Activated naive CD4-positive, alpha-beta T cell treated with anti-CD3 and anti-CD28 coated beads, Interleukin-2, amount 10 ng/mL, durations not matched to agents 7 days and 5 days (primary cell): ENCODE measurements at regions not wholly inside any gene's neighbourhood (a gene's known extent, or its start where the extent isn't known, plus 50 kb on each side); places are given as distances from the start of the nearest gene placed in this dataset.

Source experiments
- CTCF ChIA-PET: fragments of 350-600 bp; sonication (Branson Sonifier 250); formaldehyde crosslinking; loops from one replicate; lab custom pipeline; 2021; ENCODE audit warnings: antibody characterized with exemption; lab: Charles Lee
- DNase-seq: peaks from one replicate; pipeline ENCODE4 v3.0.0-alpha.2; 2020
- H3K27ac Mint-ChIP-seq: one replicate; pipeline ENCODE4 v1.8.0; 2021; ENCODE audit warnings: mild to moderate bottlenecking, moderate library complexity, mixed read lengths
- H3K27me3 Mint-ChIP-seq: one replicate; pipeline ENCODE4 v1.8.0; 2021; ENCODE audit warnings: mild to moderate bottlenecking, mixed read lengths
- H3K36me3 Mint-ChIP-seq: one replicate; pipeline ENCODE4 v1.8.0; 2021; ENCODE audit warnings: mixed read lengths
- H3K4me1 Mint-ChIP-seq: one replicate; pipeline ENCODE4 v1.8.0; 2021; ENCODE audit warnings: mixed read lengths
- H3K4me3 Mint-ChIP-seq: one replicate; pipeline ENCODE4 v1.8.0; 2021; ENCODE audit warnings: mild to moderate bottlenecking, moderate library complexity, mixed read lengths
- H3K9me3 Mint-ChIP-seq: one replicate; pipeline ENCODE4 v1.8.0; 2021; ENCODE audit warnings: mixed read lengths

GRCh38 chr6:166718516-166718915 lies 91.5 kb upstream of the RPS6KA2 start:
- DNase-seq, result no peak
- H3K36me3 Mint-ChIP-seq, result no peaks in the 10 kb centered on the region
- no peaks in the 10 kb centered on the region for H3K9me3 Mint-ChIP-seq
- CTCF ChIA-PET, result no interaction called here
- no peak overlapping the region for H3K4me3 Mint-ChIP-seq
- peaks cover 7% of the 10 kb centered on the region for H3K27me3 Mint-ChIP-seq
- no peak overlapping the region for H3K27ac Mint-ChIP-seq
- no peaks in the 10 kb centered on the region for H3K4me1 Mint-ChIP-seq

- no peak for DNase-seq
- no peaks in the 10 kb centered on the region for H3K9me3 Mint-ChIP-seq
- H3K4me3 Mint-ChIP-seq, result no peak overlapping the region
- peaks cover 7% of the 10 kb centered on the region for H3K27me3 Mint-ChIP-seq
- CTCF ChIA-PET, result no interaction called here
- H3K36me3 Mint-ChIP-seq, result no peaks in the 10 kb centered on the region
- H3K4me1 Mint-ChIP-seq, result no peaks in the 10 kb centered on the region
- no peak overlapping the region for H3K27ac Mint-ChIP-seq
These were observed 90.0 kb upstream of the RPS6KA2 start for GRCh38 chr6:166716910-166717617.

GRCh38 chr6:166715992-166716391 lies 88.9 kb upstream of the RPS6KA2 start:
- CTCF ChIA-PET, result no interaction called here
- DNase-seq, result no peak
- Mint-ChIP-seq H3K4me1 (no peaks in the 10 kb centered on the region), H3K36me3 (no peaks in the 10 kb centered on the region), H3K27me3 (peaks cover 7% of the 10 kb centered on the region), H3K4me3 (no peak overlapping the region), H3K9me3 (peaks cover 4% of the 10 kb centered on the region), H3K27ac (no peak overlapping the region)

- Mint-ChIP-seq H3K9me3 (peaks cover 4% of the 10 kb centered on the region), H3K27me3 (peaks cover 7% of the 10 kb centered on the region), H3K4me3 (no peak overlapping the region), H3K27ac (no peak overlapping the region), H3K4me1 (no peaks in the 10 kb centered on the region), H3K36me3 (no peaks in the 10 kb centered on the region)
- CTCF ChIA-PET, result no interaction called here
- no peak for DNase-seq
These were observed 88.0 kb upstream of the RPS6KA2 start for GRCh38 chr6:166715065-166715464.

- DNase-seq, result no peak
- no peak overlapping the region for H3K4me3 Mint-ChIP-seq
- no peaks in the 10 kb centered on the region for H3K36me3 Mint-ChIP-seq
- no peaks in the 10 kb centered on the region for H3K4me1 Mint-ChIP-seq
- peaks cover 4% of the 10 kb centered on the region for H3K9me3 Mint-ChIP-seq
- H3K27ac Mint-ChIP-seq, result no peak overlapping the region
- H3K27me3 Mint-ChIP-seq, result peaks cover 7% of the 10 kb centered on the region
- CTCF ChIA-PET, result no interaction called here
These were observed 87.5 kb upstream of the RPS6KA2 start for GRCh38 chr6:166714581-166714980.

- CTCF ChIA-PET, result no interaction called here
These were observed 87.1 kb upstream of the RPS6KA2 start for GRCh38 chr6:166714187-166714510.

GRCh38 chr6:166713434-166714186 lies 86.6 kb upstream of the RPS6KA2 start:
- Mint-ChIP-seq H3K36me3 (no peaks in the 10 kb centered on the region), H3K27me3 (peaks cover 7% of the 10 kb centered on the region), H3K4me3 (no peak overlapping the region), H3K27ac (no peak overlapping the region), H3K4me1 (no peaks in the 10 kb centered on the region), H3K9me3 (peaks cover 4% of the 10 kb centered on the region)
- CTCF ChIA-PET, result no interaction called here
- DNase-seq, result no peak

More at GRCh38 chr6:166714187-166714510, 87.1 kb upstream of the RPS6KA2 start:
- H3K27ac Mint-ChIP-seq, result no peak overlapping the region
- H3K9me3 Mint-ChIP-seq, result peaks cover 4% of the 10 kb centered on the region
- H3K4me1 Mint-ChIP-seq, result no peaks in the 10 kb centered on the region
- H3K36me3 Mint-ChIP-seq, result no peaks in the 10 kb centered on the region
- H3K27me3 Mint-ChIP-seq, result peaks cover 7% of the 10 kb centered on the region
- no peak overlapping the region for H3K4me3 Mint-ChIP-seq
- DNase-seq, result no peak

GRCh38 chr6:166712286-166713228 lies 85.5 kb upstream of the RPS6KA2 start:
- no peak overlapping the region for H3K27ac Mint-ChIP-seq
- H3K4me3 Mint-ChIP-seq, result no peak overlapping the region
- H3K36me3 Mint-ChIP-seq, result no peaks in the 10 kb centered on the region
- peaks cover 4% of the 10 kb centered on the region for H3K9me3 Mint-ChIP-seq
- CTCF ChIA-PET, result no interaction called here
- H3K27me3 Mint-ChIP-seq, result peaks cover 7% of the 10 kb centered on the region
- no peaks in the 10 kb centered on the region for H3K4me1 Mint-ChIP-seq
- DNase-seq, result no peak

- DNase-seq, result no peak
- Mint-ChIP-seq H3K4me3 (no peak overlapping the region), H3K9me3 (peaks cover 4% of the 10 kb centered on the region), H3K27me3 (peaks cover 9% of the 10 kb centered on the region), H3K27ac (no peak overlapping the region), H3K4me1 (no peaks in the 10 kb centered on the region), H3K36me3 (no peaks in the 10 kb centered on the region)
- CTCF ChIA-PET, result no interaction called here
These were observed 83.0 kb upstream of the RPS6KA2 start for GRCh38 chr6:166710084-166710483.

- CTCF ChIA-PET, result no interaction called here
These were observed 81.4 kb upstream of the RPS6KA2 start for GRCh38 chr6:166708460-166708859.

GRCh38 chr6:166707045-166707444 lies 80.0 kb upstream of the RPS6KA2 start:
- Mint-ChIP-seq H3K27ac (no peak overlapping the region), H3K4me1 (no peaks in the 10 kb centered on the region), H3K9me3 (peaks cover 4% of the 10 kb centered on the region), H3K27me3 (peaks cover 10% of the 10 kb centered on the region), H3K4me3 (no peak overlapping the region), H3K36me3 (no peaks in the 10 kb centered on the region)
- DNase-seq, result peak; percentile 46
- CTCF ChIA-PET, result no interaction called here

More at GRCh38 chr6:166708460-166708859, 81.4 kb upstream of the RPS6KA2 start:
- no peak overlapping the region for H3K4me3 Mint-ChIP-seq
- H3K27ac Mint-ChIP-seq, result no peak overlapping the region
- H3K4me1 Mint-ChIP-seq, result no peaks in the 10 kb centered on the region
- H3K27me3 Mint-ChIP-seq, result peaks cover 10% of the 10 kb centered on the region
- DNase-seq, result no peak
- H3K36me3 Mint-ChIP-seq, result no peaks in the 10 kb centered on the region
- H3K9me3 Mint-ChIP-seq, result peaks cover 4% of the 10 kb centered on the region

- Mint-ChIP-seq H3K9me3 (no peaks in the 10 kb centered on the region), H3K4me1 (no peaks in the 10 kb centered on the region), H3K27ac (no peak overlapping the region), H3K36me3 (no peaks in the 10 kb centered on the region), H3K27me3 (peaks cover 16% of the 10 kb centered on the region), H3K4me3 (no peak overlapping the region)
- DNase-seq, result no peak
- CTCF ChIA-PET, result no interaction called here
These were observed 78.0 kb upstream of the RPS6KA2 start for GRCh38 chr6:166705069-166705468.

GRCh38 chr6:166704171-166704570 lies 77.1 kb upstream of the RPS6KA2 start:
- Mint-ChIP-seq H3K36me3 (no peaks in the 10 kb centered on the region), H3K4me1 (no peaks in the 10 kb centered on the region), H3K9me3 (no peaks in the 10 kb centered on the region), H3K27ac (no peak overlapping the region), H3K27me3 (peaks cover 16% of the 10 kb centered on the region), H3K4me3 (no peak overlapping the region)
- DNase-seq, result no peak
- CTCF ChIA-PET, result no interaction called here

GRCh38 chr6:166703149-166703710 lies 76.2 kb upstream of the RPS6KA2 start:
- CTCF ChIA-PET, result no interaction called here
- Mint-ChIP-seq H3K4me1 (no peaks in the 10 kb centered on the region), H3K9me3 (no peaks in the 10 kb centered on the region)

More at GRCh38 chr6:166703149-166703710, 76.2 kb upstream of the RPS6KA2 start:
- H3K27me3 Mint-ChIP-seq, result peaks cover 16% of the 10 kb centered on the region
- no peak overlapping the region for H3K27ac Mint-ChIP-seq
- H3K4me3 Mint-ChIP-seq, result no peak overlapping the region
- H3K36me3 Mint-ChIP-seq, result no peaks in the 10 kb centered on the region
- no peak for DNase-seq
